ENCODE measurements at regions not wholly inside any gene's neighbourhood (a gene's known extent, or its start where the extent isn't known, plus 50 kb on each side); places are given as distances from the start of the nearest gene placed in this dataset.

DNA sequence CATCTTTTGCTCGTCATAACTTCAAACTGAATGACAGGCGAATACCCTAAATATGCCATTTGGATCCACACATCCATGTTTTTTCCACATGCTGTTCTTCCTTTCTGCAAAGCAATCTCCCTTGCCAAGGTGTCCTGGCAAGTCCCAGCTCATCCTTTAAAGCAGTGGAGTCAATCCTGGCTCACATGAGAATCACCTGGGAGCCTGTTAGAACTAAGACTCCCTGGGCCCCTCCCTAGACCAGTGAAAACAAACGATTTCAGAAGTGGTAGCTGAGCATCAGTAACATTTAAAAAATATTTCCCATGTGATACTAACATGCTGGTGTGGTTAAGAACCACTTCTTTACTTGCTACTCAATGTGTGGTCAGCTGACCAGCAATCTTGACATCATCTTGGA, 50.6 kb upstream of the PARD3B start:
- DNase-seq = no peak

DNA sequence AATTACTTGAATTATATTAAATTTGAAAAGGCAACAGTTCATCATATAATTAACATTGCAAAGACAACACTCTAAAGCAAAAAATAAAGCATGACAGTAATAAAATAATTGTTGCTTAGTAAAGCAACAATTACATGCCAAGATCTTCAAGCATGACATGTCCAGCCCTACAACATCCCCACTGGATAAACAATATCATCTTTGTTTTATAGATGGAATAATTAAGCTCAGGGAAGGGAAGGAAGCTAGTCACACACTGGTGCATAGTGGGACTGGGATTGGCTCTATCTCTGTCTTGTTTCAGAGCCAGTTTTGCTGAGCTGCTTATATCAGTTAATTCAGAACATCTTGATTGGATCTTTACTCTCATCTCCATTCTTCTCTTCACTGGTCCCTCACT, 49.9 kb upstream of the PARD3B start:
- no peak for DNase-seq
